HepG2 (cell line): ENCODE measurements at regions not wholly inside any gene's neighbourhood (a gene's known extent, or its start where the extent isn't known, plus 50 kb on each side); places are given as distances from the start of the nearest gene placed in this dataset.

ENCODE experiments used
- ATAC-seq: fragments of 200-7000 bp; cut with Tn5 transposase; 3 replicates; pipeline ENCODE4 v1.9.1; 2020; ENCODE audit warnings: mild to moderate bottlenecking, moderate library complexity
- BruUV-seq: library from RNA; stranded (reverse); fragments of 400-500 nt; replicated peaks from 2 replicates; lab custom pipeline; 2021; lab: Mats Ljungman, UMichigan
- CTCF ChIA-PET: fragments of 300-600 bp; formaldehyde crosslinking; extraction: SDS; loops from one replicate; lab custom pipeline; 2021; ENCODE audit warnings: low total read pairs, inconsistent platforms, low intra/inter-chr PET ratio; lab: Yijun Ruan, JAX
- POLR2A ChIA-PET: fragments of 350-600 bp; sonication (Branson Sonifier 250); formaldehyde crosslinking; loops from one replicate; lab custom pipeline; 2020; ENCODE audit warnings: antibody characterized with exemption, inconsistent platforms; lab: Yijun Ruan, JAX
- DNase-seq: peaks from one replicate; pipeline ENCODE4 v3.0.0-alpha.2; 2015; ENCODE audit warnings: low spot score
- FAIRE-seq: peaks from 3 replicates; lab custom pipeline; 2011; peaks lifted over from hg19 to GRCh38; lab: Jason Lieb, UNC
- H2AFZ ChIP-seq: one replicate; pipeline ENCODE4 v1.6.1; 2011; ENCODE audit warnings: low read length, inconsistent platforms
- H3K27ac ChIP-seq: fragments of 300-600 bp; 3 replicates; pipeline ENCODE4 v1.8.0; 2011; ENCODE audit warnings: mixed run types, mild to moderate bottlenecking, mixed read lengths, low read length, inconsistent platforms; ENCODE audit not compliant: insufficient read depth; ENCODE audit errors: extremely low read length
- H3K27me3 ChIP-seq, 2 experiments: fragments of 200-600 bp in 1 of 2; 2 replicates in 1 of 2; 3 replicates in 1 of 2; pipeline versions ENCODE4 v1.6.0 to v1.8.0; 2011; ENCODE audit warnings: low read length in 2 of 2, mild to moderate bottlenecking in 2 of 2, moderate library complexity in 2 of 2, inconsistent platforms in 1 of 2; ENCODE audit not compliant: insufficient read depth in 2 of 2, control insufficient read depth in 1 of 2
- H3K36me3 ChIP-seq, 2 experiments: fragments of 200-600 bp in 1 of 2; replicated peaks in 1 of 2; 2 replicates in 1 of 2; 3 replicates in 1 of 2; pipeline versions ENCODE4 v1.5.1 to v1.8.0; 2011; ENCODE audit warnings: low read length in 2 of 2, inconsistent platforms in 1 of 2; ENCODE audit not compliant: insufficient read depth in 2 of 2, control insufficient read depth in 1 of 2
- H3K4me1 ChIP-seq: 2 replicates; pipeline ENCODE4 v1.5.1; 2012; ENCODE audit warnings: low read length, inconsistent platforms; ENCODE audit not compliant: insufficient read depth
- H3K4me2 ChIP-seq: 2 replicates; pipeline ENCODE4 v1.6.0; 2011; ENCODE audit warnings: low read depth, low read length, inconsistent platforms
- H3K4me3 ChIP-seq, 3 experiments: fragments of 200-600 bp in 1 of 3; sonication (generic), shearing (Covaris generic) in 1 of 3; replicated peaks in 1 of 3; 2 replicates each; pipeline ENCODE4 v1.5.1; 2011 to 2016; ENCODE audit warnings: low read length in 3 of 3, inconsistent platforms in 2 of 3, low read depth in 2 of 3, mild to moderate bottlenecking in 2 of 3, control low read depth in 1 of 3, mixed read lengths in 1 of 3; ENCODE audit not compliant: insufficient read depth in 1 of 3
- H3K79me2 ChIP-seq: one replicate; pipeline ENCODE4 v1.6.1; 2011; ENCODE audit warnings: low read length, inconsistent platforms; ENCODE audit not compliant: insufficient read depth
- H3K9ac ChIP-seq: 2 replicates; pipeline ENCODE4 v1.6.0; 2011; ENCODE audit warnings: mild to moderate bottlenecking, low read depth, low read length, inconsistent platforms; ENCODE audit not compliant: insufficient read depth
- H3K9me3 ChIP-seq: 2 replicates; pipeline ENCODE4 v1.5.1; 2012; ENCODE audit warnings: mild to moderate bottlenecking, low read length
- H4K20me1 ChIP-seq: 2 replicates; pipeline ENCODE4 v1.6.0; 2011; ENCODE audit warnings: inconsistent platforms, mild to moderate bottlenecking, low read length, moderate library complexity; ENCODE audit not compliant: insufficient read depth
- BCL3 ChIP-seq: sonication (generic); formaldehyde crosslinking; IDR thresholded peaks from 2 replicates; pipeline ENCODE4 v1.5.1; 2020; ENCODE audit warnings: mild to moderate bottlenecking, missing genetic modification reagents, moderate library complexity
- GLI4 ChIP-seq: sonication (generic); formaldehyde crosslinking; IDR thresholded peaks from 2 replicates; pipeline ENCODE4 v1.5.1; 2020; ENCODE audit warnings: missing genetic modification reagents, mild to moderate bottlenecking, moderate library complexity, borderline replicate concordance
- NFAT5 ChIP-seq: sonication (generic); formaldehyde crosslinking; IDR thresholded peaks from 2 replicates; pipeline ENCODE4 v1.4.0; 2020; ENCODE audit warnings: missing genetic modification reagents
- PRPF4 ChIP-seq: fragments of 200-400 bp; formaldehyde crosslinking; IDR thresholded peaks from 2 replicates; pipeline ENCODE4 v1.6.1; 2016; ENCODE audit warnings: low read length, low read depth; ENCODE audit not compliant: poor library complexity, severe bottlenecking
- RFX1 ChIP-seq: fragments of 450-650 bp; IDR thresholded peaks from 2 replicates; pipeline ENCODE4 v1.6.1; 2017
- RXRB ChIP-seq: IDR thresholded peaks from 2 replicates; pipeline ENCODE4 v1.6.1; 2016; ENCODE audit warnings: borderline replicate concordance, missing genetic modification reagents, missing compliant biosample characterization
- TEF ChIP-seq: sonication (generic); formaldehyde crosslinking; IDR thresholded peaks from 2 replicates; pipeline ENCODE4 v1.5.0; 2020; ENCODE audit warnings: missing genetic modification reagents
- THRA ChIP-seq: sonication (generic); formaldehyde crosslinking; IDR thresholded peaks from 2 replicates; pipeline ENCODE4 v1.4.0; 2020; ENCODE audit warnings: missing genetic modification reagents, borderline replicate concordance
- YY1 ChIP-seq: IDR thresholded peaks from 2 replicates; pipeline ENCODE4 v1.6.1; 2011; ENCODE audit warnings: low read length, low read depth, moderate library complexity, mild to moderate bottlenecking; ENCODE audit not compliant: insufficient read depth, insufficient replicate concordance
- ZNF18 ChIP-seq: sonication (generic); formaldehyde crosslinking; IDR thresholded peaks from 2 replicates; pipeline ENCODE4 v1.8.0; 2022; ENCODE audit warnings: mild to moderate bottlenecking, missing genetic modification reagents; ENCODE audit not compliant: insufficient replicate concordance
- ZNF205 ChIP-seq: IDR thresholded peaks from 2 replicates; pipeline ENCODE4 v1.6.1; 2018; ENCODE audit warnings: missing biosample characterization, missing genetic modification reagents
- ZNF414 ChIP-seq: sonication (generic); formaldehyde crosslinking; IDR thresholded peaks from 2 replicates; pipeline ENCODE4 v1.5.0; 2020; ENCODE audit warnings: missing genetic modification reagents
- WGBS: methylation state at CpG from one replicate; pipeline ENCODE4 v1.1.6; 2017; ENCODE audit warnings: low lambda C conversion rate; 5-methylcytosine and 5-hydroxymethylcytosine counted together
- in situ Hi-C: cut with HindIII; loops from 2 replicates; pipeline ENCODE4 v1.10.0; 2017; ENCODE audit warnings: low pct_unique_long_range_greater_than_20kb; ENCODE audit not compliant: extremely low pct_ligation_motif_present
- intact Hi-C: fragments of 100-400 bp; cut with micrococcal nuclease; formaldehyde crosslinking; loops from one replicate; pipeline ENCODE4 v1.10.0; 2022; ENCODE audit not compliant: unreplicated experiment

- Histone ChIP-seq H3K4me1 (no peaks in the 10 kb centered on the region), H3K9me3 (no peaks in the 10 kb centered on the region), H3K27me3 (no peaks in the 10 kb centered on the region; a peak in 1 of 5 replicates), H4K20me1 (no peaks in the 10 kb centered on the region), H2AFZ (no peak overlapping the region), H3K9ac (no peak overlapping the region), H3K79me2 (no peaks in the 10 kb centered on the region), H3K4me3 (no peak overlapping the region), H3K36me3 (no peaks in the 10 kb centered on the region), H3K27ac (no peak overlapping the region), H3K4me2 (no peak overlapping the region)
- no peak for DNase-seq
- no peak for FAIRE-seq
- ChIA-PET CTCF (no interaction called here), POLR2A (no interaction called here)
- 32% methylated on average over 4 of the region's 4 CpGs for WGBS
- no peak for ATAC-seq
- intact Hi-C loops: no loop called here
- in situ Hi-C loops: loop anchor here (25.0 kb wide), 1 partner anchor 1086 kb away; the partner anchor contains the start of gene TGFB2
- BruUV-seq: no TSS peak
- TF ChIP-seq GLI4 (CRISPR knock-in tag): no peak
- TF ChIP-seq ZNF205 (CRISPR knock-in tag): no peak
- no peak for TF ChIP-seq TEF (CRISPR knock-in tag)
- TF ChIP-seq THRA (CRISPR knock-in tag): no peak
- TF ChIP-seq YY1: no peak
- no peak for TF ChIP-seq ZNF18 (CRISPR knock-in tag)
- TF ChIP-seq PRPF4: no peak
- TF ChIP-seq NFAT5 (CRISPR knock-in tag): no peak
- TF ChIP-seq ZNF414 (CRISPR knock-in tag): no peak
- no peak for TF ChIP-seq RXRB (CRISPR knock-in tag)
- no peak for TF ChIP-seq RFX1
- TF ChIP-seq BCL3 (CRISPR knock-in tag): no peak
Measured at GRCh38 chr1:219422811-219423598, 189.9 kb downstream of the ZC3H11B start.
